Caki2 (cell line): ENCODE measurements at regions not wholly inside any gene's neighbourhood (a gene's known extent, or its start where the extent isn't known, plus 50 kb on each side); places are given as distances from the start of the nearest gene placed in this dataset.
"Not testable (repeated sequence)": the region's sequence is repeated elsewhere in the genome, so short reads cannot be mapped to it uniquely, and the experiment has no call there.

Experiments
- DNase-seq: peaks from one replicate; pipeline ENCODE4 v3.0.0-alpha.2; 2015; ENCODE audit warnings: low read depth
- in situ Hi-C: cut with HindIII; loops from 2 replicates; pipeline ENCODE4 v1.10.0; 2016; ENCODE audit warnings: low sequenced_read_pairs, low pct_unique_long_range_greater_than_20kb, mixed read lengths

GRCh38 chr10:53161231-53161630, 388.6 kb upstream of the MBL2 start:
- in situ Hi-C loops, result no loop called here
- DNase-seq, result no peak

GRCh38 chr10:53155674-53156073, 383.1 kb upstream of the MBL2 start:
- in situ Hi-C loops, result not testable (repeated sequence)

GRCh38 chr10:53153831-53154230, 381.2 kb upstream of the MBL2 start:
- in situ Hi-C loops, result no loop called here

More at GRCh38 chr10:53155674-53156073, 383.1 kb upstream of the MBL2 start:
- DNase-seq, result not testable (repeated sequence)

GRCh38 chr10:53140506-53140905, 367.9 kb upstream of the MBL2 start:
- in situ Hi-C loops, result no loop called here
- DNase-seq, result no peak

More at GRCh38 chr10:53153831-53154230, 381.2 kb upstream of the MBL2 start:
- DNase-seq, result no peak

- DNase-seq, result no peak
- in situ Hi-C loops, result no loop called here
Observed at GRCh38 chr10:53135897-53136253, 363.3 kb upstream of the MBL2 start.

GRCh38 chr10:53135213-53135896, 362.8 kb upstream of the MBL2 start:
- peak; percentile 56 for DNase-seq
- in situ Hi-C loops, result no loop called here

- in situ Hi-C loops, result no loop called here
Observed at GRCh38 chr10:53134050-53134449, 361.5 kb upstream of the MBL2 start.

GRCh38 chr10:53130337-53130736, 357.8 kb upstream of the MBL2 start:
- DNase-seq, result no peak

More at GRCh38 chr10:53134050-53134449, 361.5 kb upstream of the MBL2 start:
- DNase-seq, result no peak

GRCh38 chr10:53127686-53128085, 355.1 kb upstream of the MBL2 start:
- DNase-seq, result no peak
- in situ Hi-C loops, result no loop called here

More at GRCh38 chr10:53130337-53130736, 357.8 kb upstream of the MBL2 start:
- in situ Hi-C loops, result no loop called here

GRCh38 chr10:53123311-53123710, 350.7 kb upstream of the MBL2 start:
- DNase-seq, result no peak
- in situ Hi-C loops, result no loop called here

- in situ Hi-C loops, result no loop called here
Observed at GRCh38 chr10:53122281-53122680, 349.7 kb upstream of the MBL2 start.

GRCh38 chr10:53115660-53116059, 343.1 kb upstream of the MBL2 start:
- in situ Hi-C loops, result no loop called here
- no peak for DNase-seq

More at GRCh38 chr10:53122281-53122680, 349.7 kb upstream of the MBL2 start:
- no peak for DNase-seq

GRCh38 chr10:53111529-53111928, 338.9 kb upstream of the MBL2 start:
- in situ Hi-C loops, result no loop called here

GRCh38 chr10:53109320-53109719, 336.7 kb upstream of the MBL2 start:
- no peak for DNase-seq

More at GRCh38 chr10:53111529-53111928, 338.9 kb upstream of the MBL2 start:
- DNase-seq, result peak; percentile 10

GRCh38 chr10:53108317-53108934, 335.8 kb upstream of the MBL2 start:
- no peak for DNase-seq
- in situ Hi-C loops, result no loop called here

More at GRCh38 chr10:53109320-53109719, 336.7 kb upstream of the MBL2 start:
- in situ Hi-C loops, result no loop called here

GRCh38 chr10:53107711-53108110, 335.1 kb upstream of the MBL2 start:
- DNase-seq, result no peak
- in situ Hi-C loops, result no loop called here

- no peak for DNase-seq
Observed at GRCh38 chr10:53102424-53102823, 329.8 kb upstream of the MBL2 start.

GRCh38 chr10:53093878-53094277, 321.3 kb upstream of the MBL2 start:
- in situ Hi-C loops, result no loop called here
- DNase-seq, result no peak

More at GRCh38 chr10:53102424-53102823, 329.8 kb upstream of the MBL2 start:
- in situ Hi-C loops, result no loop called here

- in situ Hi-C loops, result no loop called here
- no peak for DNase-seq
Observed at GRCh38 chr10:53091574-53091973, 319.0 kb upstream of the MBL2 start.

GRCh38 chr10:53088961-53089360, 316.4 kb upstream of the MBL2 start:
- in situ Hi-C loops, result no loop called here

More at GRCh38 chr10:53088961-53089360, 316.4 kb upstream of the MBL2 start:
- no peak for DNase-seq
